DND-41 (cell line): ENCODE measurements at regions not wholly inside any gene's neighbourhood (a gene's known extent, or its start where the extent isn't known, plus 50 kb on each side); places are given as distances from the start of the nearest gene placed in this dataset.

Experiments
- EZH2 ChIP-seq: IDR thresholded peaks from 3 replicates; pipeline ENCODE4 v1.6.1; 2012; ENCODE audit warnings: borderline replicate concordance, low read depth, mild to moderate bottlenecking, moderate library complexity, low read length, inconsistent platforms; ENCODE audit not compliant: severe bottlenecking
- TF ChIP-seq, protein P1 (sequence below): IDR thresholded peaks from 2 replicates; pipeline ENCODE4 v1.5.1; 2012; ENCODE audit warnings: borderline replicate concordance, low read length, moderate library complexity, mild to moderate bottlenecking; ENCODE audit not compliant: poor library complexity, severe bottlenecking; ENCODE audit errors: extremely low read depth

GRCh38 chr5:104050436-104050835 lies 487.8 kb upstream of the NUDT12 start:
- TF ChIP-seq, protein P1, sequence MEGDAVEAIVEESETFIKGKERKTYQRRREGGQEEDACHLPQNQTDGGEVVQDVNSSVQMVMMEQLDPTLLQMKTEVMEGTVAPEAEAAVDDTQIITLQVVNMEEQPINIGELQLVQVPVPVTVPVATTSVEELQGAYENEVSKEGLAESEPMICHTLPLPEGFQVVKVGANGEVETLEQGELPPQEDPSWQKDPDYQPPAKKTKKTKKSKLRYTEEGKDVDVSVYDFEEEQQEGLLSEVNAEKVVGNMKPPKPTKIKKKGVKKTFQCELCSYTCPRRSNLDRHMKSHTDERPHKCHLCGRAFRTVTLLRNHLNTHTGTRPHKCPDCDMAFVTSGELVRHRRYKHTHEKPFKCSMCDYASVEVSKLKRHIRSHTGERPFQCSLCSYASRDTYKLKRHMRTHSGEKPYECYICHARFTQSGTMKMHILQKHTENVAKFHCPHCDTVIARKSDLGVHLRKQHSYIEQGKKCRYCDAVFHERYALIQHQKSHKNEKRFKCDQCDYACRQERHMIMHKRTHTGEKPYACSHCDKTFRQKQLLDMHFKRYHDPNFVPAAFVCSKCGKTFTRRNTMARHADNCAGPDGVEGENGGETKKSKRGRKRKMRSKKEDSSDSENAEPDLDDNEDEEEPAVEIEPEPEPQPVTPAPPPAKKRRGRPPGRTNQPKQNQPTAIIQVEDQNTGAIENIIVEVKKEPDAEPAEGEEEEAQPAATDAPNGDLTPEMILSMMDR, result no peak
- TF ChIP-seq EZH2, result no peak
